NOMO-1 treated with dmso at 0.1 percent for 144 hours (cell line): ENCODE measurements at regions not wholly inside any gene's neighbourhood (a gene's known extent, or its start where the extent isn't known, plus 50 kb on each side); places are given as distances from the start of the nearest gene placed in this dataset.
"Not testable (repeated sequence)": the region's sequence is repeated elsewhere in the genome, so short reads cannot be mapped to it uniquely, and the experiment has no call there.

Experiments
- DNase-seq: peaks from one replicate; lab custom pipeline; 2025; ENCODE audit not compliant: unreplicated experiment; lab: John Stamatoyannopoulos, UW

DNA sequence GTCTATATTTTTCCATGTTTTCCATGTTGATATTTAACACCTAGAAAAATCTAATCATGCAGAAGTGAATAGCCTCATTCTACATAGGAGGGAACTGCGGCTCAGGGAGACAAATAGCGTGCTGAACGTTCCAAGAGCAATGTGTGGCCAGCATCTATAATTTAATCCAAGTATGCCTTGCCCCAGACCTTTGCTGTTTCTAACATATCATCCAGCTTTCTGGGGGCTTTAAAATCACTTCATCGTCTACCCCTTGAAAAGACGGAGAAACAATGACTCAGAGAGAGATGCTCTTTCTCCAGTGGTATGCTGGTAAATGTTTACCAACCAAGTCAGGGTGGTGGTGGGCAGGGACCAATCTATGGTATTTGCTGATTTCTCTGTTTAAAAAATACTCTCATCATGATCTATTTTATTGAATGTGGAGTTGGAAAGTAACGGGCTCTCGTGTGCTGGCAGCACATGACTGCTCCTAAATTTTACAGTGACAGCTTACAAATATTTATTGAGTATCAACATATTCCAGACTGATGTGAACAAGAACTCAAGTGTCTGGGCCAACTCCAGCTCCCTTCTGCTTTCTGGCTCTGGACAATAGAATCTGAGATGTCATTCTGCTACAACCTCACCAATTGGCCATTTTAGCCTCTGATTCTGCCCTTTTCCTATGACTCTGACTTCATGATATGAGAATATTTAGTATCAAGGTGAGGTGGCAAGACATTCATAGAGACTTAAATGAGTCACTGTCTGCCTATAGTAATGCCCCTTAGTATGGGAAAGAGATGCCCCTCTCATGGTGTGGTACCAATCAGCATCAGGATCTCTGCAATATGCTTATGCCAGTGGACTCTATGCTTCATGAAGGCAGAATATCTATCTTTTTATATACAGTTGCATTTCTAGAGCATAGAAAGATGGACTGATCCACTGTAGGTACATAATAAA, 407.4 kb upstream of the TNC start:
- DNase-seq: no peak

DNA sequence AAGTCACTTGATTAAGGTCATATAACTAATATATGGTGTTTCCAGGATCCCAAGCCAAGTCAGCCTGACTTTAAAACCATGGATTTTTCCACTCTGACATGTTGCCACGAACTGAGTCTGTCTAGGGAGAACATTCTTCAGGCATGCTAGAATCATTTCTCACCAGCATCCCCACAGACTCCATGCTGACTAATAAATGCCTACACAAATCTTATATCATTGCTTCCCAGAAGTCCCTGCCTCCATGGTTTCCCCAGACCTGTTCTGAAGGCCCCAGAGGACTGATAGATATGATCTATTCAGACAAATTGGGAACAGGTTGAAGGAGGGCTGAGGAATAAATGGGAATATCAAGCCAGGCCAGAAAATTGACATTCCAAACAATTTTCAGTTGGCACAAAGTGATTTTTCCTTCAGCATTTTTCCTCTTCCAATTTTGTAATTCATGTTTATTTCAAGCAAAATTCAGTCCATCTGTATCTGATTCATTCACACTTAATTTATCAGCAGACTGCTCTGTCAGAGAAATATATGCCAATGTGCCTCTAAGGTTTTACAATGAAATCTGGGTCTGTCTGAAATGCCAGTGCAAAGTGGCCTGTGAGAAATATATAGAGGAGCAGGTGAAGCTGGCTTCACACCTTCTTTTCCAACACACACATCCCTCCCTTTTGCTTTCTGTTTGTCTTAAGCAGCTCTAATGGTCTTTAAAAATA, 413.6 kb upstream of the TNC start:
- DNase-seq: no peak

DNA sequence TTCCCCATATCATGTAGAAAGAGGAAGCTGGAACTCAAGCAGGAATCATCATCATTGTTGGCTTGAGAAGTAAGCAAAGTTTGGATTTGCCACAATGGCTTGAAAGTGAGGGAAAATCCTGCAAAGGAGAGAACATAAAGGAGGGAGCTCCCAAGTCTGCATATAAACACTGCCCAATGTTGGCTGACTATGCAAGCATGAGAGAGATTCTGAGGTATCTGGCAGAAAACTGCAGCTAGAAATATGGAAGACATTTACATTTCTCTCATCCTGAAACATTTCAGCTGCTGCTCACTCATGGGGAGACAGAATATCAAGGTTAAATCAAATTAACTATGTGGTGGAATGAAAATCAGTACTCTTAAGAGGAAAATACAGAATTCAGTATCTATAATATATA, 415.6 kb upstream of the TNC start:
- DNase-seq: no peak

DNA sequence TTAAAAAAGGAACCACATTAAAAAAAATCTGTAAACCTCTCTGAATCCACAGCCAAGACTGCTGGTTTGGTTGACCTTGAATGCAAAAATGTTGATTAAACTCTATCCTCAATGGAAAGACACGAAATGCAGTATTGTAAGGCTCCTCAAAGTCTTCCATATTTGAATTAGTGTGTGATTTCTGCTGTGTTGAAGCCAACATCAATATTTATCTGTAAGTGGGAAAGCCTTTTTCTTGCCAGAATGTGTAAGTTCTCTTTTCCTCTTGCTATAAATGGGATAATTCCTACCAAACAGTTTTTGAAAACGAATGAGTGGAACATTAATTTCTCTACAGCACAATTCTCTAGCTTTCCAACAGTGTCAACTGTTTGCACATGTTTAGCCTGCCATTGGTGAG, 422.1 kb upstream of the TNC start:
- no peak for DNase-seq

DNA sequence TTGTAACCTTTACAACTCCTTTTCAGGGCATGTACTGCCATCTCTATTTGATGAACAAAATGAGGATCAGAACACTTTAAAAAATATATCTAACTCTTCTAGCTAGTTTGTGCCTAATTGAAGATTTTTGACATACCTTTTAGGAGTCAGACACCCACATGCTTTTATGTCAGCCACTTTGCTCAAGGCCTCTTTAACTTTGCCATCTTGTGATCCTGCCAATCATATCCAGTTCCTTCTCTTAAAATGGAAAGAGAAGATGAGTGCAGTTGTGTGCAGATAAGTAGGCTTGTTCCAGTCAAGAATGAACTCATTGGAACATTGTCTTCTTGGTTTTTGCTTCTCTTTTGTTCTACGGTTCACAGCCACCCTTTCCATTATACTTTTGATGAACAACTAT, 425.6 kb upstream of the TNC start:
- no peak for DNase-seq

DNA sequence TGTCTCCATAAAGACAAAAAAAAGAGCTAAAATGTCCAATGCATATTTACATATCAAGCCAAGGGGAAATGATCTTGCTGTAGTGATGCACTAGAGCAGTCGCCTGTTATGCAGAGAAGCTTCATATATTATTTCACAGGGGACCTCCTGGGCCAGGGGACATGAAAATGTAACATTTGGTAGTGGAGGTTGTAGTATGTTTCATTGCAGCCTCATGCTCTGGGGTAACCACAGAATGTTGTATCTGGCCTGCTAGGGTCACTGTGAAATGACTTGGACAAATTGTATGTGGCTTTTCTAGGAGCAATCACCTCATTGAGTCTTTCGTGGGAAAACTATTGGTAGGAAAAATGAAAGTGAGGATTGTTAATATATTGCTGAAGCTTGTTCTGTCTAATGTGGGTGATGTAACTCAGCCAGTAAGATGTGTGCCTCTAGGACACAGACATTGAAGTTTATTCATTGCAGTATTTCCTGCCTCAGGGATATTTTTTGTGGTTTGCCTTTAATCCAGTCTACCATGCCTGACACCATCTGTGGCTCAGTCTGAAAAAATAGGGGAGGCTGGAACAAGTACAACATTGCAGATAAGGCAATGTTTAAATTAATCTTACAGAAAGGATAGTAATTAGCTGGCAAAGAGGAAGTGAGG, 430.8 kb upstream of the TNC start:
- DNase-seq: no peak

DNA sequence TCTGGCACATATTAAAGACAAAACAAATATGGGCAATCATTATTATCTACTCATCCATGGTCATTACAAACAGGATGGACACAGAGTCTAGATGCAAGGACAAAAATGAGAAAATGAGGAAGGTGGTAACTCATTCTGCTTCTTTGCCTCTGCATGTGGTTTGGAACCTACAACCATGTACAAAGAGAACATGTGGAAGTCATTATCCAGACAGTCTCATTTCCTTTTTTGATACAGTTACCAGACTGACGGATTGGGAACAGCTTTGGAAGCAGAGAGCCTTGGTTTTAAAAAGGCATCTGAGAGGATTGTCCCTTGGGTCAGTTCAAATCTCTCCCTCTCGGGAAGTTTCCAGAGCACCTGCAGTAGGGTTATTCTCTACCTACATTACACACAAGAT, 433.4 kb upstream of the TNC start:
- DNase-seq: no peak

DNA sequence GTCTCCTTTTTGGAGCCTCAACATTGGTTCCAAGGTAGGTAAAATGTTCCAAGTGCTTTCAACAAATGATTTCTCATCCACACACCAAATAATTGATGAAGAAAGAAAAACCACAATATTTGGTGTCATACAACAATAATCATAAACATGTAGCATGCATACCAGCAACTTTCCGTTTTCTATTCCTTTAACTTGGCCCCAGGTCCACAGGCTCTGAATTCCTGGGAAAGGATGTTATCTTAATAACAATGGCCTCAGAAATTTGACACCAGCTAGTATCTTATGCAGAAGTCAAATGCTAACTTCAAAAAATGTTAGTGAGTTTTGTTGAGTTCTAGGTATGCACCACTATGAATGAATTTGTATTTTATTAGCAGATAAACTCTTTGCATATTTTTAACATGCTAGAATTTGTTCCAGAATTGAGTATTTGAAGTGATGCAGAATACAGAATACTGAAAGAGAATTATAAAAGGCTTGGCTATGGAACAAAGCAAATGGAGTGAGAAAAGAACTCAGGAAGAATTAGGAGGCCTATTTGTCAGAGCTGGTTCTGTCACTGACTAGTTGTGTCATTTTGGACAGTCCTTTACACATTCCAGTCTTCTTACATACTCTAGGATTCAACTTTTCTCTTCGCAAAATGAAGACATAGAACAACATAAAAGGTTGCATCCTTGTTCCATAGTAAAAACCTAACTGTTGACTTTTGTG, 435.3 kb upstream of the TNC start:
- DNase-seq: no peak

DNA sequence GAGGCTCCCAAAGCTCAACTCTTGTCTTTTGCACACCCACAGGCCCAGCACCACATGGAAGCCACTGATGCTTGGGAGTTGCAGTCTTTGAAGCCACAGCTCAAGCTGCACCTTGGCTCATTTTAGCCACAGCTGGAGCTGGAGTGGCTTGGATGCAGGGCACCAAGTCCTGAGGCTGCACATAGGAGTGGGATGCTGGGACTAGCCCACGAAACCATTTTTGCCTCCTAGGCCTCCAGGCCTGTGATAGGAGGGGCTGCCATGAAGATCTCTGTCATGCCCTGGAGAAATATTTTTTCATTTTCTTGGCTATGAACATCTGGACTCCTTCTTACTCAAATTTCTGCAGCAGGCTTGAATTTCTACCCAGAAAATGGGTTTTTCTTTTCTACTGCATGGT, 438.5 kb upstream of the TNC start:
- no peak for DNase-seq

DNA sequence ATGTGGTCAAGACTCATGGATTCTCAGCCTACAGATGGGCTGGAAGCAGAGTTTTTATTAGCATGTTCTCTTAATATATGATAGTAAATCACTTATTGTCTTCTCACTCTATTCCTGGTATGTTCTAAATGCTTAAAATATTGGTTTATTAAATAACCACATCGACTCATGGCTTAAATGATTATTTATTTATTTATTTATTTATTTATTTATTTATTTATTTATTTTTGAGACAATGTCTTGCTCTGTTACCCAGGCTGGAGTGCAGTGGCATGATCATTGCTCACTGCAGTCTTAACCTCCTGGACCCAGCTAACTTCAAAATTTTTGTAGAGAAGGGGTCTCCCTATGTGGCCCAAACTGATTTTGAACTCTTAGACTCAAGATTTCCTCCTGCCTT, 457.2 kb upstream of the TNC start:
- no peak for DNase-seq

DNA sequence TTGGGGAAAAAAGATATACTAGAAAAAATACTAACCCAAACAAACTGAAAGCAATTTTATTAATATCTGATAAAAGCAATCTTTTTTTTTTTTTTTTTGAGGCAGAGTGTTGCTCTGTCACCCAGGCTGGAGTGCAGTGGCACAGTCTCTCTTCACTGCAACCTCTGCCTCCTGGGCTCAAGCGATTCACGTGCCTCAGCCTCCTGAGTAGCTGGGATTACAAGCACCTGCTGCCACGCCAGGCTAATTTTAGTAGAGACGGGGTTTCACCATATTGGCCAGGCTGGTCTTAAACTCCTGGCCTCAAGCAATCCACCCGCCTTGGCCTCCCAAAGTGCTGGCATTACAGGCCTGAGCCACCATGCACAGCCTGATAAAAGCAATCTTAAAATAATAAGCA, 467.5 kb upstream of the TNC start:
- DNase-seq: not testable (repeated sequence)

DNA sequence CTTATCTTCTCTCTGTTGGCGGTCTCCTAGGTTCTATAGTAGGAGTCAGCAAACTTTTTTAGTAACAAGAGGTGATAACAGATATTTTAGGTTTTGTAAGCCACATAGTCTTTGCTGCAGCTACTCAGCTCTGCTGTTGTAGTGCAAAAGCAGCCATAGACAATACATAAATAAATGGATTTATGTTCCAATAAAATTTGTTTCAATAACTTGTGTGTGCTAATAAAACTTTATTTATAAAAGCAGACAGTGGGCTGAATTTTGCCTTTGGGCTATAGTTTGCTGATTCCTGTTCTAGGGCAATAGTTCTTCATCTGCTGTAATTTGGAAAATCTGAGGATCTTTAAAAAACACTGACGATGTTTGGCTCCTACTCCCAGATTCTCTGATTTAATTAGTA, 469.4 kb upstream of the TNC start:
- no peak for DNase-seq

DNA sequence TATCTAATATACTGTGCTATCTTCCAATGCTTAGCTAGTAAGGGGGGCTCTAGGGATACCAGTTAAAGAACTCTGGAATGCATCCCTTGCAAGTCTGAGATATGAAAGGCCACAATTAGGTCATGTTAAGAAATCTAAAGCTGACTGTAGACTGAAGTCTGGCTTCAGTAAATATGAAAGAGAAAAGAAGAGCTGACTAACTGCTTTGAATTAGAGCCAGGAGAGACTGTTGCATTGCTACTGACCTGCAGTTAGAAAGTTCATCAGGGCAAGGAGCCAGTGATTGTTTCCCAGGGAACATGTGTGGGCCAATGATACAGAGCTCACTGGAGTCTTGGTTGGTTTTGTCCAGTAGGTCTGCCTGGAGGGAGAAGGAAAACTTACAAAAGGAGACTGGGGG, 472.1 kb upstream of the TNC start:
- DNase-seq: no peak

DNA sequence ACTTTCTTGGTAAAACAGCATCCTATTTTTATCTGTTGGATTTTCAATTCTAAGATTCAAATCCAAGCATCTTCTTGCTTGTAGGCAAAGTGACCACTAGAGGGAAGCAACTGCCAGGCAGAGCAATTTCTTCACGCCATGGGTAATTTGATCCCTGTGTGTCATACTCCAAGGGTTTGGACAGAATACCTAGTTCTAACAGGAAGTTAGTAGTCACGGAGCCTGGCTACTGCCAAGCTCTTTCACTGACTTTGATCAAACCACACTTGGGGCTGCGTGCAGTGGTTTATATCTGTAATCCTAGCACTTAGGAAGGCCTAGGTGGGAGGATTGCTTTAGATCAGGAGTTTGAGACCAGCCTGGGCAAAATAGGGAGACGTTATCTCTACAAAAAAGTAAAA, 473.6 kb upstream of the TNC start:
- DNase-seq: peak; percentile 7

DNA sequence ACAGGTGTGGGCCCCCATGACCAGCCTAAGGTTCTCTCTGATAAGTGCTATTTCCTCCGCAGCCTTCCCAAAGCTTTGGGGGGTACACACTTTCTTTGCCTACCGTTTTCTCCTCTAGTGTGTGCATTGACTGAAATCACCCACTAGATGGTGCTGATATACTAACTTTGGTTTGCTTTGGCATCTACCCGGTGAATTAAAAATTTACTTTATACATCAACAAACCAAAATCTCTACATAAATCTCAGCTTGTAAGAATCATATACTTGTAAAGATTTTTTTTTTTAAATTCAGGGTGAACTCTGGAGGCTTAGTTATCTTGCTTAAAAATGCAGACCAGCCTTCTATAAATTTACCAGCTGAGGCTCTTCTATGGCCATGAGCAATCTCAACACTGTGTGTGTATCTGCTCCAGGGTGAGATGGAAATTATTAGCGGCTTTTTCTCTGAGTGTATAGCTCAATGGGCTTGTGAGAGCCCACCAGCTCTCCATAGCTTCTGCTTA, 475.7 kb upstream of the TNC start:
- DNase-seq: no peak

DNA sequence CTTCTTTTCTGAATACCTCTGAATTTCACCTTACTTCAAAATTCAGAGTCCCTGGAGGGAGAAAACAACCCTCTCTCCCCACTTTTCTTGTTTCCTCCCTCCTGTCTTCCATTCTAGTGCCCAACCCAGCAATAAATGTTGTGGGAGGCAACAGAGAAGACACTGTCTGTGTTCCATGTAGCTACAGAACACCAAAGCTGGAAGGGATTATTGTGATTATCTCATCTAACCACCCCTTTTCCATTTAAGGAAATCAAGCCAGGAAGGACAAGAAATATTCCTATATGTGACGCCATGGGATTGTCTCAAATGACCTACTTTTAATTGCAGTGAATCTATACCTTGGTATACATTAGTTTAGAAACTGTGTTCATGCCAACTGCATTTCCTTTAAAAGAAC, 476.6 kb upstream of the TNC start:
- DNase-seq: no peak

DNA sequence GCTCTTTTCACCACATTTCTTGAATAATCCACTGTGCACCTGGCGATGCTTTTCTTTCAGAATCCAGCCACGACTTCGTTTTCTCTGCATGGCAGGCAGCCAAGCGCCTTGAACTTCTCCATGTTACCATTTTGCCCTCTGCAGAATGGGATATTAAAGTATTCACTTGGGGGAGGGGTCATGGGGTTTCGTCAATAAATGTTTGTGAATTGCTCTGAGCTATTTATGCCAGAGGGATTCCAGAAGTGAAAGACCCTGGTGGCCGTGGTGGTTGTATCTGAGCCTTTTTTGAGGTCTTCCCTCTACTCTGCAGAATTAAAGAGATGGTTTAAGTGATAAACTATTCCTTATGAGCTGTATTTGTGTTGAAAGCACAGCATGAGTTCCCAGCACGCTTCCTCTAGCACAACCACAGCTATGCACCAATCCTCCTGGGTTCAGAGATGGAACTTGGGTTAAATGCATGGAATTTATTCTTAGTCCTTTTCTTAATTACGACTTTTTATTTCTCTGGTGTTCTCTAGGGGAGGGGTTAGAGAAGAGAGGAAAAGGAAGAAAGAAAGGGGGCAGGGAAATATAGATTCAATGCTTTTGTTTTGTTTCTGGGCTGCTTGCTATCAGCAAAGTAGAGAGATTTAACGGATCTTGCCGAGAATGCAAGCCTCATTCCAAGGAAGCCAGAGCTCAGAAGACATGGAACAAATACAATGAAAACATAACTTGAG, 478.2 kb upstream of the TNC start:
- DNase-seq: no peak

DNA sequence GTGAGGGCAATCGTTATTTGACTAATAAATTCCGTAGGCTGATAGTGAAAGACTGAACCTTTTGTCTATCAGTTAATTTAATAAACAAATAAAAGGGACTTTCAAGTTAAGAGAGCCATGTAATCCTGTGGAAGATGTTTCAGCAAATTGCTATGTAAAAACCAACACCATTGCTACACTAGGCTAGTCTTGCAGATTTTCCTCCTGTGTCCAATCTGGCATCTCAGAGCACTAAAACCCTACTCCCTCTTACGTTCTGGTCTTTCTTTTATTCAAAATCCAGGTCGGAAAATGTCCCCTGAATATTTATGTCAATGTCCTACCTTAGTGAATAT, 478.8 kb upstream of the TNC start:
- no peak for DNase-seq

DNA sequence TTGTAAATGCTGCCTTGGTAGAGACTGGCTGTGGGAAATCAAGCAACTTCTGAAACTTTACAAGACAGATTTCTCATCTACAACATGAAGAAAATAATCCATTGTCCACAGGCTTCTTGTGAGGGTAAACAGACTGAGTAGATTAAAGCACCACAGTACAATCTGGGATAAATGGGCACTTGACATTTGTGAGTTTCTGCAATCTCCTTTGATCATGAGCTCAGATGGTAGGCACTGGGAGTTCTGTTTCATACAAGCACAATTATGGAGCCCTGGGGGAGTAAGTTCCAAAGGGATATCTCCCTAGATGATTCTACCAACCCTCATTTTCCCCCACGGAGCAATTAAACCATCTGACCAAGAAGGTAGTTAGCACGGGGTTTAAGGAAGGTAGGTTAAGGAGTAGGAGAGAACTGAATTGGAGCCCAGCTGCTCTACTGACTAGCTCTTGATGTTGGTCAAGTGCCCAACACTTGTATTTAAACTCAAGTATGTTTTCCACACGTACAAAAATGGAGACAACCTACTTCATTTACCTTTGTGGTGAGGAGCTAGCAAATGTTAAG, 479.5 kb upstream of the TNC start:
- no peak for DNase-seq

DNA sequence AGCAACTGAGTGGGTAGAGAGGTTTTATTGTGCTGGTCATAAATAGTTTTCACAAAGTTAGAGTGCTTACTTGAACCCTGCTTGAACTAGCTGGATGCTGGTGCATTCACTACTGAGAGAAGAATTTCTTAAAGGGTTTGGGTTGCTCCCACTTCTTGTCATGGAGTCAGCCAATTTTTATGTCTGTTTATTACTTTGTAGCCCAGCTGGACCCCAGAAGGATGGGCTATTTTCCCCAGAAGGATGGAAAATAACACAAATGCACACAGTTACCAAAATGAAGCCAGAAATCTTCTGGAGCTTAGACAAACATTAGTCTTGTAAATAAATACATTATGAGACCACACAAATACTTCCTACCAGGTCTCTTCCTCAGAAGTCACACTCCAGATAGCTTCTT, 480.8 kb upstream of the TNC start:
- DNase-seq: no peak
